PC-9 (cell line): ENCODE measurements at regions not wholly inside any gene's neighbourhood (a gene's known extent, or its start where the extent isn't known, plus 50 kb on each side); places are given as distances from the start of the nearest gene placed in this dataset.

Source experiments
- EZH2 ChIP-seq: fragments of 200-600 bp; sonication (generic); IDR thresholded peaks from 2 replicates; pipeline ENCODE4 v1.8.0; 2017; ENCODE audit warnings: antibody characterized with exemption, low read depth
- TF ChIP-seq, protein P1 (sequence below): fragments of 200-600 bp; sonication (generic); conservative IDR thresholded peaks from 2 replicates; pipeline ENCODE4 v1.6.1; 2017; ENCODE audit warnings: mixed run types, antibody characterized with exemption, mild to moderate bottlenecking, moderate library complexity

DNA sequence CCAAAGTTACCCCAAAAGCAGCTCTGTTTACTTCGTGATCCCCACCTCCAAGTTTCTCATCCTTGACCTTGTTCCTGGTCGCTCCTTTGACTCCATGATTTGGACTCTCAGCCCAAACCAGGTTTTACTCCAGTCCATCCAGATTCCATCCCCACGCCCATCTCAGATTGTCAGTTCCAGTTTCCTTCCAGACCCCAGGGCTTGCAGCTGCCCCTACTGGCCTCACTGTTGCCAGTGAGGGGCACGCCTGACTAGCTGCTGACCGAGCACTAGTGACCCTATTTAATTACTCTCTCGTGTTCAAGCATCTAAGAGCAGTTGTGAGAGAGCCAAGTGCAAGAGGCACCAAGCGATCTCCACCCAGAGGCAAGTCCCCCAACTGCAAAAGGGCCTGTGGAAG is 155.1 kb upstream of the FUT8 start:
- TF ChIP-seq, protein P1, sequence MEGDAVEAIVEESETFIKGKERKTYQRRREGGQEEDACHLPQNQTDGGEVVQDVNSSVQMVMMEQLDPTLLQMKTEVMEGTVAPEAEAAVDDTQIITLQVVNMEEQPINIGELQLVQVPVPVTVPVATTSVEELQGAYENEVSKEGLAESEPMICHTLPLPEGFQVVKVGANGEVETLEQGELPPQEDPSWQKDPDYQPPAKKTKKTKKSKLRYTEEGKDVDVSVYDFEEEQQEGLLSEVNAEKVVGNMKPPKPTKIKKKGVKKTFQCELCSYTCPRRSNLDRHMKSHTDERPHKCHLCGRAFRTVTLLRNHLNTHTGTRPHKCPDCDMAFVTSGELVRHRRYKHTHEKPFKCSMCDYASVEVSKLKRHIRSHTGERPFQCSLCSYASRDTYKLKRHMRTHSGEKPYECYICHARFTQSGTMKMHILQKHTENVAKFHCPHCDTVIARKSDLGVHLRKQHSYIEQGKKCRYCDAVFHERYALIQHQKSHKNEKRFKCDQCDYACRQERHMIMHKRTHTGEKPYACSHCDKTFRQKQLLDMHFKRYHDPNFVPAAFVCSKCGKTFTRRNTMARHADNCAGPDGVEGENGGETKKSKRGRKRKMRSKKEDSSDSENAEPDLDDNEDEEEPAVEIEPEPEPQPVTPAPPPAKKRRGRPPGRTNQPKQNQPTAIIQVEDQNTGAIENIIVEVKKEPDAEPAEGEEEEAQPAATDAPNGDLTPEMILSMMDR, result no peak
- no peak for TF ChIP-seq EZH2
